SK-N-MC (cell line): ENCODE measurements at regions not wholly inside any gene's neighbourhood (a gene's known extent, or its start where the extent isn't known, plus 50 kb on each side); places are given as distances from the start of the nearest gene placed in this dataset.

ENCODE experiments used
- DNase-seq: peaks from one replicate; pipeline ENCODE4 v3.0.0-alpha.2; 2011; ENCODE audit warnings: low read depth, low spot score
- H3K27ac ChIP-seq: fragments of 200-600 bp; sonication (generic); 2 replicates; pipeline ENCODE4 v1.5.1; 2016; ENCODE audit warnings: mixed run types
- H3K36me3 ChIP-seq: fragments of 200-600 bp; sonication (generic); 2 replicates; pipeline ENCODE4 v1.6.1; 2017; ENCODE audit warnings: antibody characterized with exemption, low read length, mixed read lengths; ENCODE audit not compliant: insufficient read depth
- H3K4me3 ChIP-seq: fragments of 200-600 bp; sonication (generic); 2 replicates; pipeline ENCODE4 v1.5.1; 2016
- H3K9ac ChIP-seq: fragments of 200-600 bp; sonication (generic); 2 replicates; pipeline ENCODE4 v1.8.0; 2017; ENCODE audit warnings: mixed run types, mixed read lengths; ENCODE audit not compliant: insufficient read length
- H3K9me3 ChIP-seq: fragments of 200-600 bp; sonication (generic); 2 replicates; pipeline ENCODE4 v1.6.1; 2017; ENCODE audit warnings: low read depth, mild to moderate bottlenecking, antibody characterized with exemption, low read length, moderate library complexity, mixed read lengths
- EZH2 ChIP-seq: fragments of 200-600 bp; sonication (generic); IDR thresholded peaks from one replicate; pipeline ENCODE4 v1.6.1; 2017; ENCODE audit warnings: antibody characterized with exemption
- FOXP2 ChIP-seq: optimal IDR thresholded peaks from 2 replicates; pipeline ENCODE3; 2011; ENCODE audit warnings: mild to moderate bottlenecking, moderate library complexity; ENCODE audit not compliant: insufficient read depth; ENCODE audit errors: extremely low read length, control extremely low read depth
- POLR2AphosphoS5 ChIP-seq: IDR thresholded peaks from 2 replicates; pipeline ENCODE4 v1.6.1; 2012; ENCODE audit warnings: mild to moderate bottlenecking, low read depth, low read length, borderline replicate concordance

DNA sequence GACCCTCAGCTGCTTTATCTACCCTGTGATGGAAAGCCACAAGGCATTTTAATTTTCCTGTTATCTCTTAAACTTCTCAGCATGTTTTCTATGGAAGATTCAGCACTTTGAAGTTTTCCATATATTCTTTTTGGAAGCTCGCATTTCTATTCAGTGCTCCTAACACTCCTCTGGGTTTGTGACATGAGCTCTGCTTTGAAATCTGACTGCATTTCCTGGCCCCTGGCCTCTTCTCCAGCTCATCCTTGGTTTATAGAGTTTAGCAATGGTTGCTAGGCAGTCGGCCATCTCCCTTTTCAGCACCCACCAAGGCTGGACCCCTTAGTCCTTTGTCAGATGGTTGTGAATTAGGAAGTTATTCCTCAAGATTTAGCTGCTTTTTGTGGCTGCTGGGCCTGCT, 150.6 kb downstream of the KCNA5 start:
- no peaks in the 10 kb centered on the region for H3K36me3 ChIP-seq
- no peak overlapping the region for H3K27ac ChIP-seq
- no peak overlapping the region for H3K9ac ChIP-seq
- H3K9me3 ChIP-seq = no peaks in the 10 kb centered on the region
- DNase-seq = no peak
- H3K4me3 ChIP-seq = no peak overlapping the region
- no peak for TF ChIP-seq EZH2
- no peak for TF ChIP-seq FOXP2
- TF ChIP-seq POLR2AphosphoS5 = no peak

- Histone ChIP-seq H3K9ac (no peak overlapping the region), H3K27ac (no peak overlapping the region), H3K4me3 (no peak overlapping the region), H3K9me3 (no peaks in the 10 kb centered on the region), H3K36me3 (no peaks in the 10 kb centered on the region)
- no peak for TF ChIP-seq POLR2AphosphoS5
- TF ChIP-seq EZH2 = no peak
- TF ChIP-seq FOXP2 = no peak
- no peak for DNase-seq
Measured at GRCh38 chr12:5195244-5195643, 151.6 kb downstream of the KCNA5 start.

- no peak overlapping the region for H3K27ac ChIP-seq
- DNase-seq = no peak
- TF ChIP-seq POLR2AphosphoS5 (no peak), EZH2 (no peak), FOXP2 (no peak)
- no peaks in the 10 kb centered on the region for H3K9me3 ChIP-seq
- H3K36me3 ChIP-seq = no peaks in the 10 kb centered on the region
- no peak overlapping the region for H3K9ac ChIP-seq
- no peak overlapping the region for H3K4me3 ChIP-seq
Measured at GRCh38 chr12:5195691-5196090, 152.0 kb downstream of the KCNA5 start.

DNA sequence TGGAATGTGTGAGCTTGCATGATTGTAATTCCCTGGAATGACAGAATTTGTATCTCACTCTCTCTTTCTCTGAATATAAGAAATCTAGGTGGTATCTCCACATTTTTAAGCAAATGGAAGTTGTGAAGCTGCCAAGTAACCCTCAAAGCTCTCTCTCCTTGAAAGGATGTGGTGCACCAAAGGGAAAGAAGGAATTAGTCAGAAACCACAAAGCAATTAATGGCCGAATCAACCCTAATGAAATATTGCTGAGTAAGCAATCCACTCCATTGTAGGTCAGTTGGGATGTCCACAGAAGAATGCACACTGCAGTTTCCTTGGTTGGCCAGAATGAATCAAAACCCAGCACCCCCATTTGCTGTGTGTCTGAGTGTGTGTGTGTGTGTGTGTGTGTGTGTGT, 153.5 kb downstream of the KCNA5 start:
- Histone ChIP-seq H3K27ac (no peak overlapping the region), H3K9me3 (no peaks in the 10 kb centered on the region), H3K9ac (no peak overlapping the region), H3K4me3 (no peak overlapping the region), H3K36me3 (no peaks in the 10 kb centered on the region)
- TF ChIP-seq FOXP2 = no peak
- TF ChIP-seq EZH2 = no peak
- no peak for TF ChIP-seq POLR2AphosphoS5
- no peak for DNase-seq

- TF ChIP-seq FOXP2 = no peak
- TF ChIP-seq EZH2 = no peak
- no peak for TF ChIP-seq POLR2AphosphoS5
- Histone ChIP-seq H3K4me3 (no peak overlapping the region), H3K9me3 (no peaks in the 10 kb centered on the region), H3K36me3 (no peaks in the 10 kb centered on the region), H3K27ac (no peak overlapping the region), H3K9ac (no peak overlapping the region)
- no peak for DNase-seq
Measured at GRCh38 chr12:5197656-5198055, 154.0 kb downstream of the KCNA5 start.

DNA sequence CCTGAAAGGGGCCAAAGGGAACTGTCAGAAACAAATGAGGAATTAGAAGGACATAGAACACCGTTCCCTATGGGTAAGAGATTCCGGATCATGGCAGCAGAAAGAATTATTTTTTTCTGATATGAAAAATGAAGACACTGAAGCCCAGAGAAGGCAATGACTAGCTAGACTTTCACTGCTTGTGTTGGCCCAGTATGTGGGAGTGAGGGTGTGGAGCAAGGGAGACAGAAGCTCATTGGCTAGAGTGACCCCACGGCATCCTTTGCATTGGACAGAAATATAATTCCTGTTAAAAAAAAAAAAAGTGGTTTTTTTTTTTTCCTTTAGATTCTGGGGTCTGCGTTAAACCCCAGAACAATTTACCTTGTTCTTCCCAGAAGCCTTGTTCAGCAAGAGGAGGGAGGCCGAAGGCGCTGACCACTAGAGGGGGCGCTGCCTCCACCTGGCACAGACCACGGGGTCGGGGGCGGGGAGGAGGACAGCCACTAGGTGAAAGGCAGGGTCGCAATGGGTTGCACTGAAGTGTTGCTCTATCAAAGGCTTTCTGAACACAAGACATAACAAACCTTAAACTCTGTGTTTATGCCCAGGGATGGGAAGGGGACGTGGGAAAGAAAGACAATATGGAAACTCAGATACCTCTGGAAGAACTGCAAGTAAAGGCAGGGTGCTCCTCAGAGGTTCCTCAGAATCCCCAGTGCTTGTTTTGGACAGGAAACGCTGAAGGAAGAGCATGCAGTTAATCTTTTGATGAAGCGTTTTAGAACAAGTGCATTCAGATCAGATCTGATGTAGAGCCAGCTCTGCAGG, 156.8 kb downstream of the KCNA5 start:
- no peaks in the 10 kb centered on the region for H3K36me3 ChIP-seq
- TF ChIP-seq POLR2AphosphoS5 (no peak), FOXP2 (no peak), EZH2 (no peak)
- no peak for DNase-seq
- H3K9me3 ChIP-seq = no peaks in the 10 kb centered on the region
- H3K9ac ChIP-seq = no peak overlapping the region
- H3K4me3 ChIP-seq = no peak overlapping the region
- no peak overlapping the region for H3K27ac ChIP-seq

GRCh38 chr12:5201554-5202218, 158.0 kb downstream of the KCNA5 start:
- Histone ChIP-seq H3K9ac (no peak overlapping the region), H3K36me3 (no peaks in the 10 kb centered on the region), H3K4me3 (no peak overlapping the region), H3K27ac (no peak overlapping the region), H3K9me3 (no peaks in the 10 kb centered on the region)
- DNase-seq = no peak
- TF ChIP-seq POLR2AphosphoS5 = no peak
- no peak for TF ChIP-seq FOXP2
- no peak for TF ChIP-seq EZH2

- Histone ChIP-seq H3K27ac (no peak overlapping the region), H3K36me3 (no peaks in the 10 kb centered on the region), H3K9ac (no peak overlapping the region), H3K9me3 (no peaks in the 10 kb centered on the region), H3K4me3 (no peak overlapping the region)
- TF ChIP-seq EZH2 = no peak
- TF ChIP-seq FOXP2 = no peak
- TF ChIP-seq POLR2AphosphoS5 = no peak
- no peak for DNase-seq
Measured at GRCh38 chr12:5203274-5203673, 159.6 kb downstream of the KCNA5 start.

- no peak overlapping the region for H3K4me3 ChIP-seq
Measured at GRCh38 chr12:5203720-5204119, 160.0 kb downstream of the KCNA5 start.

More at GRCh38 chr12:5203720-5204119, 160.0 kb downstream of the KCNA5 start:
- Histone ChIP-seq H3K9ac (no peak overlapping the region), H3K36me3 (no peaks in the 10 kb centered on the region), H3K9me3 (no peaks in the 10 kb centered on the region), H3K27ac (no peak overlapping the region)
- TF ChIP-seq FOXP2 (no peak), POLR2AphosphoS5 (no peak), EZH2 (no peak)
- DNase-seq = no peak
